ENCODE measurements at regions not wholly inside any gene's neighbourhood (a gene's known extent, or its start where the extent isn't known, plus 50 kb on each side); places are given as distances from the start of the nearest gene placed in this dataset.

GRCh38 chr5:167232675-167233311 lies 1058.7 kb upstream of the WWC1 start:
- no peak for DNase-seq (ENCODE audit: low spot score)

GRCh38 chr5:167233507-167234220 lies 1057.8 kb upstream of the WWC1 start:
- no peak for DNase-seq (ENCODE audit: low spot score)

- DNase-seq (ENCODE audit: low spot score): no peak
These were observed 1049.9 kb upstream of the WWC1 start for GRCh38 chr5:167241436-167242067.

- no peak for DNase-seq (ENCODE audit: low spot score)
These were observed 1048.7 kb upstream of the WWC1 start for GRCh38 chr5:167242701-167243100.

- no peak for DNase-seq (ENCODE audit: low spot score)
These were observed 1048.0 kb upstream of the WWC1 start for GRCh38 chr5:167243463-167243862.

GRCh38 chr5:167244583-167244982 lies 1046.9 kb upstream of the WWC1 start:
- no peak for DNase-seq (ENCODE audit: low spot score)

- no peak for DNase-seq (ENCODE audit: low spot score)
These were observed 1045.6 kb upstream of the WWC1 start for GRCh38 chr5:167245868-167246267.

GRCh38 chr5:167247816-167248215 lies 1043.6 kb upstream of the WWC1 start:
- DNase-seq (ENCODE audit: low spot score): no peak

GRCh38 chr5:167248257-167248656 lies 1043.2 kb upstream of the WWC1 start:
- DNase-seq (ENCODE audit: low spot score): no peak

GRCh38 chr5:167250996-167251395 lies 1040.4 kb upstream of the WWC1 start:
- DNase-seq (ENCODE audit: low spot score): no peak

GRCh38 chr5:167254132-167254531 lies 1037.3 kb upstream of the WWC1 start:
- DNase-seq (ENCODE audit: low spot score): no peak

GRCh38 chr5:167255926-167256325 lies 1035.5 kb upstream of the WWC1 start:
- no peak for DNase-seq (ENCODE audit: low spot score)

- no peak for DNase-seq (ENCODE audit: low spot score)
These were observed 1031.6 kb upstream of the WWC1 start for GRCh38 chr5:167259806-167260205.

- no peak for DNase-seq (ENCODE audit: low spot score)
These were observed 1029.9 kb upstream of the WWC1 start for GRCh38 chr5:167261309-167262100.

GRCh38 chr5:167263185-167263584 lies 1028.3 kb upstream of the WWC1 start:
- DNase-seq (ENCODE audit: low spot score): no peak

GRCh38 chr5:167264348-167264747 lies 1027.1 kb upstream of the WWC1 start:
- no peak for DNase-seq (ENCODE audit: low spot score)

- DNase-seq (ENCODE audit: low spot score): no peak
These were observed 1023.1 kb upstream of the WWC1 start for GRCh38 chr5:167268337-167268736.

GRCh38 chr5:167269146-167269545 lies 1022.3 kb upstream of the WWC1 start:
- no peak for DNase-seq (ENCODE audit: low spot score)

GRCh38 chr5:167271081-167271480 lies 1020.4 kb upstream of the WWC1 start:
- DNase-seq (ENCODE audit: low spot score): no peak

GRCh38 chr5:167271511-167271910 lies 1019.9 kb upstream of the WWC1 start:
- DNase-seq (ENCODE audit: low spot score): no peak

GRCh38 chr5:167280111-167280510 lies 1011.3 kb upstream of the WWC1 start:
- no peak for DNase-seq (ENCODE audit: low spot score)

- no peak for DNase-seq (ENCODE audit: low spot score)
These were observed 1009.5 kb upstream of the WWC1 start for GRCh38 chr5:167281925-167282324.

GRCh38 chr5:167283691-167284090 lies 1007.8 kb upstream of the WWC1 start:
- no peak for DNase-seq (ENCODE audit: low spot score)
